Panc1 (cell line): ENCODE measurements at regions not wholly inside any gene's neighbourhood (a gene's known extent, or its start where the extent isn't known, plus 50 kb on each side); places are given as distances from the start of the nearest gene placed in this dataset.
A peak's percentile ranks its signal among the peaks of the same experiment; 100 is the strongest.

Experiments used
- ATAC-seq: fragments of 200-7000 bp; cut with Tn5 transposase; 2 replicates; pipeline ENCODE4 v1.9.1; 2020; ENCODE audit warnings: mild to moderate bottlenecking, moderate library complexity
- BruUV-seq: library from RNA; stranded (reverse); fragments of 400-500 nt; replicated peaks from 2 replicates; lab custom pipeline; 2021; lab: Mats Ljungman, UMichigan
- CTCF ChIA-PET: fragments of 300-600 bp; sonication (Branson Sonifier 250); formaldehyde crosslinking; loops from one replicate; lab custom pipeline; 2022; ENCODE audit warnings: antibody characterized with exemption; lab: Charles Lee
- POLR2A ChIA-PET: fragments of 300-600 bp; sonication (Branson Sonifier 250); formaldehyde crosslinking; loops from one replicate; lab custom pipeline; 2022; ENCODE audit warnings: antibody characterized with exemption; lab: Charles Lee
- DNase-seq: peaks from one replicate; pipeline ENCODE4 v3.0.0-alpha.2; 2010; ENCODE audit warnings: low read depth, low spot score
- H3K27ac ChIP-seq: 2 replicates; pipeline ENCODE4 v1.5.1; 2011; ENCODE audit warnings: mild to moderate bottlenecking, low read length, inconsistent platforms
- H3K27me3 ChIP-seq: fragments of 200-500 bp; sonication (Bioruptor generic); 2 replicates; pipeline ENCODE4 v1.6.0; 2014; ENCODE audit warnings: low read length, inconsistent platforms; ENCODE audit not compliant: control insufficient read depth, insufficient read depth
- H3K36me3 ChIP-seq: fragments of 200-500 bp; sonication (Bioruptor generic); 2 replicates; pipeline ENCODE4 v1.5.1; 2014; ENCODE audit warnings: inconsistent platforms, mild to moderate bottlenecking, low read length, moderate library complexity; ENCODE audit not compliant: control insufficient read depth, insufficient read depth
- H3K4me1 ChIP-seq: 2 replicates; pipeline ENCODE4 v1.5.1; 2011; ENCODE audit warnings: inconsistent platforms, mild to moderate bottlenecking, low read length, moderate library complexity; ENCODE audit not compliant: control insufficient read depth, insufficient read depth
- H3K4me3 ChIP-seq, 2 experiments: 2 replicates each; pipeline ENCODE4 v1.5.1; 2011 to 2012; ENCODE audit warnings: low read depth in 2 of 2, low read length in 2 of 2, mild to moderate bottlenecking in 2 of 2, inconsistent platforms in 1 of 2, moderate library complexity in 1 of 2
- H3K9me3 ChIP-seq: fragments of 200-500 bp; sonication (Bioruptor generic); 2 replicates; pipeline ENCODE4 v1.5.1; 2014; ENCODE audit warnings: low read depth, mild to moderate bottlenecking, inconsistent platforms, low read length, moderate library complexity; ENCODE audit not compliant: control insufficient read depth, insufficient read depth
- POLR2AphosphoS5 ChIP-seq: IDR thresholded peaks from 2 replicates; pipeline ENCODE4 v1.6.1; 2012; ENCODE audit warnings: mild to moderate bottlenecking, low read depth, low read length, moderate library complexity
- REST ChIP-seq, 2 experiments: IDR thresholded peaks; 2 replicates each; pipeline ENCODE4 v1.6.1; 2011 to 2012; ENCODE audit warnings: low read depth in 2 of 2, control low read depth in 1 of 2, low read length in 1 of 2, mild to moderate bottlenecking in 1 of 2, moderate library complexity in 1 of 2; ENCODE audit not compliant: insufficient read depth in 1 of 2
- SIN3A ChIP-seq: IDR thresholded peaks from 2 replicates; pipeline ENCODE4 v1.6.1; 2012; ENCODE audit warnings: low read depth, mild to moderate bottlenecking, low read length, moderate library complexity, borderline replicate concordance; ENCODE audit not compliant: insufficient read depth
- TCF7L2 ChIP-seq: IDR thresholded peaks from 2 replicates; pipeline ENCODE4 v1.6.1; 2011; ENCODE audit warnings: mild to moderate bottlenecking, low read depth, low read length, inconsistent platforms
- in situ Hi-C: cut with HindIII; loops from 2 replicates; pipeline ENCODE4 v1.10.0; 2016; ENCODE audit warnings: low sequenced_read_pairs, low pct_unique_long_range_greater_than_20kb
- intact Hi-C: fragments of 100-400 bp; cut with micrococcal nuclease; formaldehyde crosslinking; loops from one replicate; pipeline ENCODE4 v1.10.0; 2022; ENCODE audit not compliant: unreplicated experiment
- TF ChIP-seq, protein P1 (sequence below): fragments of 450-650 bp; IDR thresholded peaks from 2 replicates; pipeline ENCODE4 v1.5.1; 2017; ENCODE audit warnings: mild to moderate bottlenecking

GRCh38 chr2:181805228-181806038 lies 86.1 kb upstream of the ITPRID2 start:
- H3K36me3 ChIP-seq = no peaks in the 10 kb centered on the region
- CTCF ChIA-PET = no interaction called here
- DNase-seq = no peak
- H3K4me3 ChIP-seq = no peak overlapping the region
- peaks cover 7% of the 10 kb centered on the region for H3K4me1 ChIP-seq
- peak; percentile 43; the same call in 1 of the 2 replicates for ATAC-seq
- peak overlapping the region; percentile 66 for H3K27ac ChIP-seq
- in situ Hi-C loops = no loop called here
- no peak for TF ChIP-seq SIN3A
- TF ChIP-seq POLR2AphosphoS5 = no peak
- no peak for TF ChIP-seq REST (IDR thresholded peaks at IDR 0.05; ENCODE audit: insufficient read depth in 1 of 2, low read depth in 2 of 2, low read length in 1 of 2)
- no peak for TF ChIP-seq TCF7L2
- TF ChIP-seq, protein P1, sequence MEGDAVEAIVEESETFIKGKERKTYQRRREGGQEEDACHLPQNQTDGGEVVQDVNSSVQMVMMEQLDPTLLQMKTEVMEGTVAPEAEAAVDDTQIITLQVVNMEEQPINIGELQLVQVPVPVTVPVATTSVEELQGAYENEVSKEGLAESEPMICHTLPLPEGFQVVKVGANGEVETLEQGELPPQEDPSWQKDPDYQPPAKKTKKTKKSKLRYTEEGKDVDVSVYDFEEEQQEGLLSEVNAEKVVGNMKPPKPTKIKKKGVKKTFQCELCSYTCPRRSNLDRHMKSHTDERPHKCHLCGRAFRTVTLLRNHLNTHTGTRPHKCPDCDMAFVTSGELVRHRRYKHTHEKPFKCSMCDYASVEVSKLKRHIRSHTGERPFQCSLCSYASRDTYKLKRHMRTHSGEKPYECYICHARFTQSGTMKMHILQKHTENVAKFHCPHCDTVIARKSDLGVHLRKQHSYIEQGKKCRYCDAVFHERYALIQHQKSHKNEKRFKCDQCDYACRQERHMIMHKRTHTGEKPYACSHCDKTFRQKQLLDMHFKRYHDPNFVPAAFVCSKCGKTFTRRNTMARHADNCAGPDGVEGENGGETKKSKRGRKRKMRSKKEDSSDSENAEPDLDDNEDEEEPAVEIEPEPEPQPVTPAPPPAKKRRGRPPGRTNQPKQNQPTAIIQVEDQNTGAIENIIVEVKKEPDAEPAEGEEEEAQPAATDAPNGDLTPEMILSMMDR = no peak
- no TSS peak for BruUV-seq
- intact Hi-C loops = no loop called here
- no peaks in the 10 kb centered on the region for H3K27me3 ChIP-seq
- H3K9me3 ChIP-seq = no peaks in the 10 kb centered on the region
- POLR2A ChIA-PET = no interaction called here

GRCh38 chr2:181806039-181806392 lies 85.5 kb upstream of the ITPRID2 start:
- TF ChIP-seq TCF7L2 (no peak), SIN3A (no peak), POLR2AphosphoS5 (no peak), REST (IDR thresholded peaks at IDR 0.05; ENCODE audit: insufficient read depth in 1 of 2, low read depth in 2 of 2, low read length in 1 of 2) (no peak)
- TF ChIP-seq, protein P1 = no peak
- H3K27ac ChIP-seq = peak overlapping the region; percentile 66
- no peak overlapping the region for H3K4me3 ChIP-seq
- DNase-seq (no peak), ATAC-seq (no peak)
- ChIA-PET CTCF (no interaction called here), POLR2A (no interaction called here)
- no peaks in the 10 kb centered on the region for H3K27me3 ChIP-seq
- no peaks in the 10 kb centered on the region for H3K9me3 ChIP-seq
- H3K4me1 ChIP-seq = peaks cover 13% of the 10 kb centered on the region
- intact Hi-C loops (no loop called here), in situ Hi-C loops (no loop called here)
- no TSS peak for BruUV-seq
- no peaks in the 10 kb centered on the region for H3K36me3 ChIP-seq
